ENCODE measurements at regions not wholly inside any gene's neighbourhood (a gene's known extent, or its start where the extent isn't known, plus 50 kb on each side); places are given as distances from the start of the nearest gene placed in this dataset.

DNA sequence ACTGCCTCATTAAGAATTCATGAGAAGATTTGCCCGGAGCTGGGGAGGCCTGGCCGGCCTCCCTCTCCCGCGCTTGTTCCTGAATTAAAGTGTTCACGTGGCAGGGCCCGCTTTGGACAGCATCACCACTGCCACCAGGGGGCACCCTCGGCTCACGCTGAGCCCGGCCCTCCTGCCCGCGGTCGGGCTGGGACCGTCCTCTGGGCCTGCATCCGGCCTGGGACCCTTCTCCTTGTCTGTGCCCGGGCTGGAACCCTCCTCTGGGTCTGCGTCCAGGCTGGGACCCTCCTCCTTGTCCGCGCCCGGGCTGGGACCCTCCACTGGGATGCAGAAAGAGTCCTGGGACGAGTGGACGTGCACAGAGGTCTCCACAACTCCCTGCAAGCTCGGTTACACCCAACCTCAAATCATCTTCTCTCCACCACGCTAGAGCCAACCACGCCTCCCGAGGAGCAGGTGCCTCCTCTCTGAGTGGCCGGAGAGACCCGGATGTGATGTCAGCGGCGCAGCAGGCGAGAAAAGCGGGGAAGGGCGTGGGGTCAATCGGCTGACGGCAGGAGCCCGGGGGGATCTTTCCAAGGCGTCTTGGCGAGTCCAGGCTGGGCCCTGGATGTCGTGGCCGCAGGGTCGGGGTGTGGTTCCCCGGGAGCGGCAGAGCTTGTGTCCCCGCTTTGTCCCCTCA, 50.9 kb upstream of the DACT2 start (continued):
- TF ChIP-seq, protein P1, sequence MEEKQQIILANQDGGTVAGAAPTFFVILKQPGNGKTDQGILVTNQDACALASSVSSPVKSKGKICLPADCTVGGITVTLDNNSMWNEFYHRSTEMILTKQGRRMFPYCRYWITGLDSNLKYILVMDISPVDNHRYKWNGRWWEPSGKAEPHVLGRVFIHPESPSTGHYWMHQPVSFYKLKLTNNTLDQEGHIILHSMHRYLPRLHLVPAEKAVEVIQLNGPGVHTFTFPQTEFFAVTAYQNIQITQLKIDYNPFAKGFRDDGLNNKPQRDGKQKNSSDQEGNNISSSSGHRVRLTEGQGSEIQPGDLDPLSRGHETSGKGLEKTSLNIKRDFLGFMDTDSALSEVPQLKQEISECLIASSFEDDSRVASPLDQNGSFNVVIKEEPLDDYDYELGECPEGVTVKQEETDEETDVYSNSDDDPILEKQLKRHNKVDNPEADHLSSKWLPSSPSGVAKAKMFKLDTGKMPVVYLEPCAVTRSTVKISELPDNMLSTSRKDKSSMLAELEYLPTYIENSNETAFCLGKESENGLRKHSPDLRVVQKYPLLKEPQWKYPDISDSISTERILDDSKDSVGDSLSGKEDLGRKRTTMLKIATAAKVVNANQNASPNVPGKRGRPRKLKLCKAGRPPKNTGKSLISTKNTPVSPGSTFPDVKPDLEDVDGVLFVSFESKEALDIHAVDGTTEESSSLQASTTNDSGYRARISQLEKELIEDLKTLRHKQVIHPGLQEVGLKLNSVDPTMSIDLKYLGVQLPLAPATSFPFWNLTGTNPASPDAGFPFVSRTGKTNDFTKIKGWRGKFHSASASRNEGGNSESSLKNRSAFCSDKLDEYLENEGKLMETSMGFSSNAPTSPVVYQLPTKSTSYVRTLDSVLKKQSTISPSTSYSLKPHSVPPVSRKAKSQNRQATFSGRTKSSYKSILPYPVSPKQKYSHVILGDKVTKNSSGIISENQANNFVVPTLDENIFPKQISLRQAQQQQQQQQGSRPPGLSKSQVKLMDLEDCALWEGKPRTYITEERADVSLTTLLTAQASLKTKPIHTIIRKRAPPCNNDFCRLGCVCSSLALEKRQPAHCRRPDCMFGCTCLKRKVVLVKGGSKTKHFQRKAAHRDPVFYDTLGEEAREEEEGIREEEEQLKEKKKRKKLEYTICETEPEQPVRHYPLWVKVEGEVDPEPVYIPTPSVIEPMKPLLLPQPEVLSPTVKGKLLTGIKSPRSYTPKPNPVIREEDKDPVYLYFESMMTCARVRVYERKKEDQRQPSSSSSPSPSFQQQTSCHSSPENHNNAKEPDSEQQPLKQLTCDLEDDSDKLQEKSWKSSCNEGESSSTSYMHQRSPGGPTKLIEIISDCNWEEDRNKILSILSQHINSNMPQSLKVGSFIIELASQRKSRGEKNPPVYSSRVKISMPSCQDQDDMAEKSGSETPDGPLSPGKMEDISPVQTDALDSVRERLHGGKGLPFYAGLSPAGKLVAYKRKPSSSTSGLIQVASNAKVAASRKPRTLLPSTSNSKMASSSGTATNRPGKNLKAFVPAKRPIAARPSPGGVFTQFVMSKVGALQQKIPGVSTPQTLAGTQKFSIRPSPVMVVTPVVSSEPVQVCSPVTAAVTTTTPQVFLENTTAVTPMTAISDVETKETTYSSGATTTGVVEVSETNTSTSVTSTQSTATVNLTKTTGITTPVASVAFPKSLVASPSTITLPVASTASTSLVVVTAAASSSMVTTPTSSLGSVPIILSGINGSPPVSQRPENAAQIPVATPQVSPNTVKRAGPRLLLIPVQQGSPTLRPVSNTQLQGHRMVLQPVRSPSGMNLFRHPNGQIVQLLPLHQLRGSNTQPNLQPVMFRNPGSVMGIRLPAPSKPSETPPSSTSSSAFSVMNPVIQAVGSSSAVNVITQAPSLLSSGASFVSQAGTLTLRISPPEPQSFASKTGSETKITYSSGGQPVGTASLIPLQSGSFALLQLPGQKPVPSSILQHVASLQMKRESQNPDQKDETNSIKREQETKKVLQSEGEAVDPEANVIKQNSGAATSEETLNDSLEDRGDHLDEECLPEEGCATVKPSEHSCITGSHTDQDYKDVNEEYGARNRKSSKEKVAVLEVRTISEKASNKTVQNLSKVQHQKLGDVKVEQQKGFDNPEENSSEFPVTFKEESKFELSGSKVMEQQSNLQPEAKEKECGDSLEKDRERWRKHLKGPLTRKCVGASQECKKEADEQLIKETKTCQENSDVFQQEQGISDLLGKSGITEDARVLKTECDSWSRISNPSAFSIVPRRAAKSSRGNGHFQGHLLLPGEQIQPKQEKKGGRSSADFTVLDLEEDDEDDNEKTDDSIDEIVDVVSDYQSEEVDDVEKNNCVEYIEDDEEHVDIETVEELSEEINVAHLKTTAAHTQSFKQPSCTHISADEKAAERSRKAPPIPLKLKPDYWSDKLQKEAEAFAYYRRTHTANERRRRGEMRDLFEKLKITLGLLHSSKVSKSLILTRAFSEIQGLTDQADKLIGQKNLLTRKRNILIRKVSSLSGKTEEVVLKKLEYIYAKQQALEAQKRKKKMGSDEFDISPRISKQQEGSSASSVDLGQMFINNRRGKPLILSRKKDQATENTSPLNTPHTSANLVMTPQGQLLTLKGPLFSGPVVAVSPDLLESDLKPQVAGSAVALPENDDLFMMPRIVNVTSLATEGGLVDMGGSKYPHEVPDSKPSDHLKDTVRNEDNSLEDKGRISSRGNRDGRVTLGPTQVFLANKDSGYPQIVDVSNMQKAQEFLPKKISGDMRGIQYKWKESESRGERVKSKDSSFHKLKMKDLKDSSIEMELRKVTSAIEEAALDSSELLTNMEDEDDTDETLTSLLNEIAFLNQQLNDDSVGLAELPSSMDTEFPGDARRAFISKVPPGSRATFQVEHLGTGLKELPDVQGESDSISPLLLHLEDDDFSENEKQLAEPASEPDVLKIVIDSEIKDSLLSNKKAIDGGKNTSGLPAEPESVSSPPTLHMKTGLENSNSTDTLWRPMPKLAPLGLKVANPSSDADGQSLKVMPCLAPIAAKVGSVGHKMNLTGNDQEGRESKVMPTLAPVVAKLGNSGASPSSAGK (IDR thresholded peaks at IDR 0.05), result peak; percentile 30; the same call in 1 of the 2 replicates
- TF ChIP-seq, protein P2, sequence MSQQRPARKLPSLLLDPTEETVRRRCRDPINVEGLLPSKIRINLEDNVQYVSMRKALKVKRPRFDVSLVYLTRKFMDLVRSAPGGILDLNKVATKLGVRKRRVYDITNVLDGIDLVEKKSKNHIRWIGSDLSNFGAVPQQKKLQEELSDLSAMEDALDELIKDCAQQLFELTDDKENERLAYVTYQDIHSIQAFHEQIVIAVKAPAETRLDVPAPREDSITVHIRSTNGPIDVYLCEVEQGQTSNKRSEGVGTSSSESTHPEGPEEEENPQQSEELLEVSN (IDR thresholded peaks at IDR 0.05; ENCODE audit: borderline replicate concordance in 1 of 2, extremely low read depth in 1 of 2, insufficient read depth in 1 of 2, insufficient read length in 1 of 2, low read depth in 1 of 2, low read length in 1 of 2, poor library complexity in 1 of 2, severe bottlenecking in 1 of 2), result peak; percentile 65 to 92
- TF ChIP-seq, protein P3, sequence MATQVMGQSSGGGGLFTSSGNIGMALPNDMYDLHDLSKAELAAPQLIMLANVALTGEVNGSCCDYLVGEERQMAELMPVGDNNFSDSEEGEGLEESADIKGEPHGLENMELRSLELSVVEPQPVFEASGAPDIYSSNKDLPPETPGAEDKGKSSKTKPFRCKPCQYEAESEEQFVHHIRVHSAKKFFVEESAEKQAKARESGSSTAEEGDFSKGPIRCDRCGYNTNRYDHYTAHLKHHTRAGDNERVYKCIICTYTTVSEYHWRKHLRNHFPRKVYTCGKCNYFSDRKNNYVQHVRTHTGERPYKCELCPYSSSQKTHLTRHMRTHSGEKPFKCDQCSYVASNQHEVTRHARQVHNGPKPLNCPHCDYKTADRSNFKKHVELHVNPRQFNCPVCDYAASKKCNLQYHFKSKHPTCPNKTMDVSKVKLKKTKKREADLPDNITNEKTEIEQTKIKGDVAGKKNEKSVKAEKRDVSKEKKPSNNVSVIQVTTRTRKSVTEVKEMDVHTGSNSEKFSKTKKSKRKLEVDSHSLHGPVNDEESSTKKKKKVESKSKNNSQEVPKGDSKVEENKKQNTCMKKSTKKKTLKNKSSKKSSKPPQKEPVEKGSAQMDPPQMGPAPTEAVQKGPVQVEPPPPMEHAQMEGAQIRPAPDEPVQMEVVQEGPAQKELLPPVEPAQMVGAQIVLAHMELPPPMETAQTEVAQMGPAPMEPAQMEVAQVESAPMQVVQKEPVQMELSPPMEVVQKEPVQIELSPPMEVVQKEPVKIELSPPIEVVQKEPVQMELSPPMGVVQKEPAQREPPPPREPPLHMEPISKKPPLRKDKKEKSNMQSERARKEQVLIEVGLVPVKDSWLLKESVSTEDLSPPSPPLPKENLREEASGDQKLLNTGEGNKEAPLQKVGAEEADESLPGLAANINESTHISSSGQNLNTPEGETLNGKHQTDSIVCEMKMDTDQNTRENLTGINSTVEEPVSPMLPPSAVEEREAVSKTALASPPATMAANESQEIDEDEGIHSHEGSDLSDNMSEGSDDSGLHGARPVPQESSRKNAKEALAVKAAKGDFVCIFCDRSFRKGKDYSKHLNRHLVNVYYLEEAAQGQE (IDR thresholded peaks at IDR 0.05; ENCODE audit: borderline replicate concordance), result peak; percentile 90
- TF ChIP-seq, protein P3 (CRISPR knock-in tag; IDR thresholded peaks at IDR 0.05; ENCODE audit: low read depth), result no peak
- TF ChIP-seq FOXJ3 (CRISPR knock-in tag; IDR thresholded peaks at IDR 0.05) (no peak), HOXB6 (CRISPR knock-in tag; IDR thresholded peaks at IDR 0.05; ENCODE audit: borderline replicate concordance) (no peak)
